ENCODE measurements at regions not wholly inside any gene's neighbourhood (a gene's known extent, or its start where the extent isn't known, plus 50 kb on each side); places are given as distances from the start of the nearest gene placed in this dataset.

- TF ChIP-seq CTCF (conservative IDR thresholded peaks at IDR 0.05) (no peak), ZFX (IDR thresholded peaks at IDR 0.05) (no peak)
Measured at GRCh38 chr5:104540448-104540847, 977.9 kb upstream of the NUDT12 start.
